ENCODE measurements at regions not wholly inside any gene's neighbourhood (a gene's known extent, or its start where the extent isn't known, plus 50 kb on each side); places are given as distances from the start of the nearest gene placed in this dataset.

- Histone ChIP-seq H4K20me1 (replicated peaks in 1 of 2; ENCODE audit: control insufficient read depth in 1 of 2, insufficient read depth in 2 of 2, low read length in 2 of 2) (no peaks in the 10 kb centered on the region), H4K8ac (ENCODE audit: extremely low read depth, insufficient read depth, low read length) (no peak overlapping the region), H3K18ac (ENCODE audit: extremely low read depth, low read length) (no peak overlapping the region), H3K4me1 (replicated peaks in 1 of 4; ENCODE audit: control insufficient read depth in 3 of 4, insufficient read depth in 4 of 4, low read length in 3 of 4) (no peaks in the 10 kb centered on the region), H3K79me2 (ENCODE audit: control insufficient read depth in 1 of 2, insufficient read depth in 2 of 2, low read length in 2 of 2) (no peaks in the 10 kb centered on the region), H2BK20ac (ENCODE audit: low read length) (no peak overlapping the region), H2BK5ac (ENCODE audit: low read depth, low read length) (no peak overlapping the region), H3K14ac (ENCODE audit: insufficient read length) (no peak overlapping the region), H2BK12ac (ENCODE audit: low read depth, low read length) (no peak overlapping the region), H2BK15ac (ENCODE audit: low read length) (no peak overlapping the region), H3K27me3 (replicated peaks in 1 of 4; ENCODE audit: control insufficient read depth in 3 of 4, extremely low read depth in 1 of 4, insufficient read depth in 3 of 4, low read length in 3 of 4) (no peaks in the 10 kb centered on the region), H3K36me3 (ENCODE audit: control insufficient read depth in 2 of 4, insufficient read depth in 4 of 4, low read length in 3 of 4) (no peaks in the 10 kb centered on the region), H4K5ac (ENCODE audit: insufficient read length, low read depth, low read length) (no peak overlapping the region), H3K9me3 (ENCODE audit: insufficient read depth in 2 of 2, low read depth in 1 of 2, low read length in 1 of 2) (0 out of 4 replicates have a peak, but pooled peaks cover 0 to 6% of the 10 kb centered on the region in 2 experiments), H2AK5ac (ENCODE audit: low read depth, low read length) (no peak overlapping the region), H2BK120ac (replicated peaks; ENCODE audit: low read depth, low read length) (no peak overlapping the region), H3K56ac (replicated peaks; ENCODE audit: insufficient read length, low read depth, low read length) (no peak overlapping the region), H4K91ac (replicated peaks; ENCODE audit: insufficient read length, low read length) (no peak overlapping the region), H3K79me1 (ENCODE audit: low read depth, low read length) (no peaks in the 10 kb centered on the region), H3K4me2 (ENCODE audit: insufficient read depth in 1 of 2, low read depth in 2 of 2, low read length in 2 of 2) (no peak overlapping the region), H3K23ac (ENCODE audit: insufficient read length) (no peak overlapping the region), H3K4ac (replicated peaks; ENCODE audit: insufficient read length, low read depth, low read length) (no peak overlapping the region), H3K23me2 (ENCODE audit: low read depth, low read length) (no peaks in the 10 kb centered on the region), H3K9ac (replicated peaks in 1 of 4; ENCODE audit: extremely low read depth in 1 of 4, low read depth in 3 of 4, low read length in 3 of 4) (no peak overlapping the region), H3K27ac (ENCODE audit: low read depth, low read length) (no peak overlapping the region), H2AFZ (ENCODE audit: low read length) (no peak overlapping the region), H3K4me3 (ENCODE audit: extremely low read depth in 1 of 4, insufficient read depth in 2 of 4, low read depth in 3 of 4, low read length in 4 of 4) (no peak overlapping the region)
- 93% methylated on average over 1 of the region's 1 CpG; no CpG with 5 or more reads in 1 of the 2 experiments for WGBS, 2 experiments (ENCODE audit: extremely low coverage in 1 of 2, insufficient coverage in 1 of 2, insufficient read length in 1 of 2, insufficient replicate concordance in 2 of 2, low coverage in 1 of 2, low lambda C conversion rate in 2 of 2, missing lambda C conversion rate in 1 of 2)
- FAIRE-seq (no peak), DNase-seq (ENCODE audit: low read depth in 1 of 2, low spot score in 2 of 2) (no peak)
- POLR2A ChIA-PET (ENCODE audit: partially characterized antibody), result interaction anchor here (0.6 kb wide), 1 partner anchor 45 kb away, joined by 3 read pairs; no protein-coding TSS in a partner anchor
- CTCF ChIA-PET (ENCODE audit: partially characterized antibody), result no interaction called here
- no peak for TF ChIP-seq TEAD4 (IDR thresholded peaks at IDR 0.05; ENCODE audit: low read depth, low read length)
- TF ChIP-seq EGR1 (IDR thresholded peaks at IDR 0.05; ENCODE audit: borderline replicate concordance, low read depth, low read length), result no peak
- no peak for TF ChIP-seq RXRA (IDR thresholded peaks at IDR 0.05; ENCODE audit: insufficient read depth, low read depth, low read length)
- no peak for TF ChIP-seq SP4 (IDR thresholded peaks at IDR 0.05; ENCODE audit: low read length)
- no peak for TF ChIP-seq CHD2 (IDR thresholded peaks at IDR 0.05; ENCODE audit: low read length)
- no peak for TF ChIP-seq ATF2 (IDR thresholded peaks at IDR 0.05; ENCODE audit: low read length)
These were observed 1054.3 kb downstream of the TLE1 start for GRCh38 chr9:80635065-80635464.
